ENCODE measurements at regions not wholly inside any gene's neighbourhood (a gene's known extent, or its start where the extent isn't known, plus 50 kb on each side); places are given as distances from the start of the nearest gene placed in this dataset.

GRCh38 chr12:58325561-58325960, 384.2 kb downstream of the ATP23 start:
- TF ChIP-seq CTCF (conservative IDR thresholded peaks at IDR 0.05) (no peak), ZFX (IDR thresholded peaks at IDR 0.05) (no peak)

Measured in C4-2B (cell line).